GM12878 (cell line): ENCODE measurements at regions not wholly inside any gene's neighbourhood (a gene's known extent, or its start where the extent isn't known, plus 50 kb on each side); places are given as distances from the start of the nearest gene placed in this dataset.

Experiments
- ATAC-seq: fragments of 200-7000 bp; cut with Tn5 transposase; 3 replicates; pipeline ENCODE4 v1.9.1; 2020; ENCODE audit warnings: mild to moderate bottlenecking, moderate library complexity
- BruUV-seq: library from RNA; stranded (reverse); fragments of 400-500 nt; replicated peaks from 2 replicates; lab custom pipeline; 2021; lab: Mats Ljungman, UMichigan
- CTCF ChIA-PET: fragments of 300-600 bp; sonication (Branson Sonifier 250); formaldehyde crosslinking; extraction: SDS; loops from one replicate; lab custom pipeline; 2021; ENCODE audit warnings: inconsistent platforms; lab: Yijun Ruan, JAX
- POLR2A ChIA-PET: fragments of 350-600 bp; formaldehyde crosslinking; extraction: SDS; loops from one replicate; lab custom pipeline; 2021; ENCODE audit warnings: inconsistent platforms; lab: Charles Lee
- RAD21 ChIA-PET: fragments of 300-600 bp; sonication (Branson Sonifier 250); formaldehyde crosslinking; loops from one replicate; lab custom pipeline; 2023; ENCODE audit warnings: antibody characterized with exemption; ENCODE audit not compliant: unreplicated experiment; lab: Charles Lee
- SMC1A ChIA-PET: fragments of 300-600 bp; sonication (Branson Sonifier 250); formaldehyde crosslinking; loops from one replicate; lab custom pipeline; 2023; ENCODE audit not compliant: unreplicated experiment, uncharacterized antibody; lab: Charles Lee
- DNase-seq: peaks from one replicate; pipeline ENCODE4 v3.0.0-alpha.2; 2011; ENCODE audit warnings: low read depth, low spot score
- FAIRE-seq: peaks from 3 replicates; lab custom pipeline; 2011; peaks lifted over from hg19 to GRCh38; lab: Jason Lieb, UNC
- H2AFZ ChIP-seq: 2 replicates; pipeline ENCODE4 v1.6.0; 2011; ENCODE audit warnings: low read depth, low read length, control low read depth; ENCODE audit not compliant: control insufficient read depth
- H3K27ac ChIP-seq: 2 replicates; pipeline ENCODE4 v1.5.1; 2011; ENCODE audit warnings: control low read depth; ENCODE audit not compliant: control insufficient read depth, insufficient read depth
- H3K27me3 ChIP-seq, 2 experiments: replicated peaks in 1 of 2; 2 replicates each; pipeline versions ENCODE4 v1.6.0 to v1.6.1; 2011; ENCODE audit warnings: low read length in 1 of 2; ENCODE audit not compliant: control insufficient read depth in 2 of 2, insufficient read depth in 2 of 2
- H3K36me3 ChIP-seq, 2 experiments: 2 replicates each; pipeline ENCODE4 v1.5.1; 2011; ENCODE audit warnings: low read length in 1 of 2; ENCODE audit not compliant: control insufficient read depth in 2 of 2, insufficient read depth in 2 of 2
- H3K4me1 ChIP-seq: 2 replicates; pipeline ENCODE4 v1.6.1; 2011; ENCODE audit warnings: mild to moderate bottlenecking, low read length, moderate library complexity, mixed read lengths; ENCODE audit not compliant: control insufficient read depth, insufficient read depth
- H3K4me2 ChIP-seq: 2 replicates; pipeline ENCODE4 v1.6.0; 2011; ENCODE audit warnings: control low read depth; ENCODE audit not compliant: control insufficient read depth, insufficient read depth
- H3K4me3 ChIP-seq: fragments of 200-600 bp; sonication (generic); 2 replicates; pipeline ENCODE4 v1.5.1; 2016
- H3K79me2 ChIP-seq: 2 replicates; pipeline ENCODE4 v1.6.0; 2011; ENCODE audit warnings: low read length; ENCODE audit not compliant: control insufficient read depth, insufficient read depth
- H3K9ac ChIP-seq: 2 replicates; pipeline ENCODE4 v1.8.0; 2011; ENCODE audit warnings: low read length, control low read depth, mixed read lengths; ENCODE audit not compliant: control insufficient read depth, insufficient read depth
- H3K9me3 ChIP-seq: replicated peaks from 3 replicates; pipeline ENCODE4 v1.5.1; 2011; ENCODE audit warnings: mild to moderate bottlenecking, low read length; ENCODE audit not compliant: control insufficient read depth, insufficient read depth
- H4K20me1 ChIP-seq: 2 replicates; pipeline ENCODE4 v1.6.0; 2011; ENCODE audit not compliant: control insufficient read depth, insufficient read depth
- CHD2 ChIP-seq: IDR thresholded peaks from 2 replicates; pipeline ENCODE4 v1.6.1; 2011; ENCODE audit warnings: low read depth, low read length, improper control_type of control experiment, borderline replicate concordance
- ELK1 ChIP-seq: IDR thresholded peaks from 2 replicates; pipeline ENCODE4 v1.6.1; 2012; ENCODE audit warnings: low read depth, low read length, improper control_type of control experiment
- FOXM1 ChIP-seq: IDR thresholded peaks from 2 replicates; pipeline ENCODE4 v1.6.1; 2012; ENCODE audit warnings: low read depth, mild to moderate bottlenecking, inconsistent platforms, low read length, moderate library complexity
- MYC ChIP-seq: IDR thresholded peaks from 2 replicates; pipeline ENCODE4 v1.6.1; 2011; ENCODE audit warnings: mild to moderate bottlenecking, low read length, moderate library complexity, inconsistent platforms; ENCODE audit not compliant: insufficient read depth, insufficient replicate concordance, insufficient read length, severe bottlenecking
- SRF ChIP-seq, 2 experiments: IDR thresholded peaks; 2 replicates each; pipeline ENCODE4 v1.6.1; 2011; ENCODE audit warnings: low read depth in 2 of 2, low read length in 2 of 2, mild to moderate bottlenecking in 1 of 2, moderate library complexity in 1 of 2
- ZBTB40 ChIP-seq: fragments of 450-650 bp; IDR thresholded peaks from 2 replicates; pipeline ENCODE4 v1.6.1; 2016; ENCODE audit warnings: mild to moderate bottlenecking, moderate library complexity, borderline replicate concordance
- WGBS: methylation state at CpG from one replicate; pipeline ENCODE4 v1.1.6; 2016; ENCODE audit warnings: low lambda C conversion rate; ENCODE audit not compliant: insufficient replicate concordance, insufficient coverage; ENCODE audit errors: missing lambda C conversion rate; 5-methylcytosine and 5-hydroxymethylcytosine counted together
- in situ Hi-C: fragments of 300-500 bp; cut with MboI; formaldehyde crosslinking; loops from 9 replicates; pipeline ENCODE4 v1.14.3; 2018; ENCODE audit warnings: mixed read lengths
- intact Hi-C: fragments of 100-400 bp; cut with micrococcal nuclease; formaldehyde crosslinking; loops from one replicate; pipeline ENCODE4 v1.14.2; 2022; ENCODE audit not compliant: unreplicated experiment

- Histone ChIP-seq H3K4me3 (no peak overlapping the region), H2AFZ (no peak overlapping the region), H3K36me3 (no peaks in the 10 kb centered on the region), H3K27me3 (no peaks in the 10 kb centered on the region), H3K79me2 (no peaks in the 10 kb centered on the region), H3K27ac (no peak overlapping the region), H4K20me1 (no peaks in the 10 kb centered on the region), H3K4me2 (no peak overlapping the region), H3K9me3 (no peaks in the 10 kb centered on the region), H3K9ac (no peak overlapping the region), H3K4me1 (no peaks in the 10 kb centered on the region)
- FAIRE-seq, result no peak
- in situ Hi-C loops, result no loop called here
- no TSS peak for BruUV-seq
- TF ChIP-seq CHD2 (no peak), MYC (no peak), FOXM1 (no peak), ZBTB40 (no peak), ELK1 (no peak), SRF (IDR thresholded peaks at IDR 0.05; ENCODE audit: low read depth in 2 of 2, low read length in 2 of 2) (no peak)
- intact Hi-C loops, result no loop called here
- WGBS, result 44% methylated on average over 1 of the region's 1 CpG
- ChIA-PET POLR2A (no interaction called here), CTCF (no interaction called here), SMC1A (no interaction called here), RAD21 (no interaction called here)
- no peak for DNase-seq
- no peak for ATAC-seq
Measured at GRCh38 chr15:37416103-37416502, 315.8 kb upstream of the MEIS2 start.
